Stimulated activated CD8-positive, alpha-beta memory T cell treated with anti-CD3 and anti-CD28 coated beads, Interleukin-7, amount 100 ng/mL, for 4 hours (primary cell): ENCODE measurements at regions not wholly inside any gene's neighbourhood (a gene's known extent, or its start where the extent isn't known, plus 50 kb on each side); places are given as distances from the start of the nearest gene placed in this dataset.

Experiments
- DNase-seq, 2 donors: peaks; one replicate each; pipeline ENCODE4 v3.0.0-alpha.2; 2020; ENCODE audit warnings: low read depth in 2 of 2

DNA sequence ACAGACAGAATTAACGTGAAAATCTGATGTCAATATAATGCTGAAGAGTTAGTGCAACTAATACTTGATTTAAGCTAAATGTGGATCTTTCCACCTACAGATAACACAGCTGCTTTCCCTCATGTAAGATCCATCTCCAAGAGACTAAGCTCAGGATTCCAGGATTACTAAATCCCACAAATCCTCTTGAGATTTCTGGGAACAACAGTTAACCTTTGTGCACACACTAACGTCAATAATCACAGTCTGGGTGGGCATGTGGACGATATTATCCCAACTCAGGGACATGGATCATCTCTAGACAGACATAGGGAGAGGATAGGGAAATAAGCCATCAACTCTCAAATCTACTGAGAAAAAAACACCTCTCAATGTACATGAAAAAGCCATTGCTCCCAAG lies 432.6 kb downstream of the SATB2 start:
- DNase-seq = no peak

- DNase-seq = no peak
These were observed 433.5 kb downstream of the SATB2 start for GRCh38 chr2:199024224-199024623.

DNA sequence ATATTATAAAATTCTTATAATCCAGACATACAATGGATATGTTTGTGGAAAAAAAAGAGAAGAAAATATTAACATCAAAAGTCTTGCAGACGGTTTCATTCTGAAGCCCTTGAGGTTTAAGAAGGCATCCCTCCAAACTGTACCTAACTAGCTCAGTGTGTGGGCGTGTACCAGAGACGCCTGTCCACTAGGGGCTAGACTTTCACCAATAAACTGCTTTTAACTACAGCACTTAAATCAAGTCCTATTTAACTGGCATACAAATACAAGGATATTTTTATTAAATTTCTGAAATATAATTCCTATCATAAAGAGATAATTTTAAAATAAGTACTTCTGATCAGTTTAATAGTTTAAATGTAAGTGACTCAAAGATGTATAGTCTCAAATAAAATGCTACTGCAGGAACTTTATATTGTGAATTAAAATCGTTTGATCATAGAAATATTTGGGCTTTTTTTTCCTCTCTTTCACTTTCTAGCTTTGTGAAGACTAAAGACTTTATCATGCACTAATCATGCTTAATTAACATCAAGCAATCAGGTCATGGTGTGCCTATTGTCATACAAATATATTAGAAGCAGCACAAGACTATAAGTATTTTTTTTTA lies 437.7 kb downstream of the SATB2 start:
- DNase-seq = no peak

DNA sequence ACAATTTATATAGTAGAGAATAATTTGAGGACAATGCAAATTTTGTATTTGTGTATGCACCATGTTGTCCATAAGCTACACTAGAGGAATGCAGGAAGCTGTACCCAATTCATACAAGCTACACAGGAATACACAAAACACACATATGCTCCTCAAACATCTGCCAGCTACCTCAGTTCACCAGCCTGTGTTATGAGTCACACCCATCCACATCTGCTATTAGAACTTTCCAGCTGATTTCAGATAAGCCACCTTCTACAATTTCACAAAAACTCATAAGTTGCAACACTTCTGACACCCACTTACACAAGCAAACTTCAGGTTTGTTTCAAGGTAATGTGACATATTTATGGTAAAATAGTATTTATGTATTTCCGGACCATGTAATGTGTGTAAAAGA lies 438.9 kb downstream of the SATB2 start:
- no peak for DNase-seq

DNA sequence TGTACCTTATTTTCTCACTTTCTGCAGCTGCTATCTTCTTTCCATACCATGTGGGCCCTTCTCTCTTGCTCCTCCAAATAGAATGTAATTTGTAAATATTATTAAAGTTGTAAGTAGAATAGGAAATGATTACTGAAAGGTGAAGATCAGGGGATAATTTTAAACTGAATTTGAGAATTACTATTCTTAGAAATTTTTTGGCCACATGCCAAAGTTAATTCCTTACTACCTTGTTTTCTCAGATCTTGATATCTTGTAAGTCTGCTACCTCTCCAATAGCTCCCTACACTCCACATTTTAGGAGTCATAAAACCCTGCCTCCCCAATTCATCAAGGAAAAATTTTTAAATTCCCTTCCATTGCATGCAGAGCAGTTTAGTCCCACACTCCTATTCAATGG lies 442.7 kb downstream of the SATB2 start:
- DNase-seq = no peak

DNA sequence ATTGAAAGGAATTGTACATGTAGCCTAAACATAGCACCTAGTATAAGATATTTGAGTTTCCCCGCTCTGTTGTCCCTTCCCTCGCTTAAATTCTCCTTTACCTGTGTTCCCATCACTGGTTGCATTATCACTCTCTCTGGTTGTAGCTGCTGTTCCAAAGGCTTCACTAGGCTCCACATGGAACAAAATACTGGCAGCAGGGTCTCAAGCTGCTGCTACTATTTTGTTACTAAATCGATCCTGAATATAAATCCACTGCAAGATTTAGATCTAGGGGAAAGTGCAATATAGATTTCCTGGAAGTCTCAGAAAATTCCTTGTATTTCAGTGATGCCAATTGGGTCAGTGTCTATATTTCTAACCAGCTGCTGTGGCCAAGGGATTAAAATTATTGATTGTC lies 443.5 kb downstream of the SATB2 start:
- no peak for DNase-seq

GRCh38 chr2:199011908-199012307 lies 445.8 kb downstream of the SATB2 start:
- DNase-seq = no peak

DNA sequence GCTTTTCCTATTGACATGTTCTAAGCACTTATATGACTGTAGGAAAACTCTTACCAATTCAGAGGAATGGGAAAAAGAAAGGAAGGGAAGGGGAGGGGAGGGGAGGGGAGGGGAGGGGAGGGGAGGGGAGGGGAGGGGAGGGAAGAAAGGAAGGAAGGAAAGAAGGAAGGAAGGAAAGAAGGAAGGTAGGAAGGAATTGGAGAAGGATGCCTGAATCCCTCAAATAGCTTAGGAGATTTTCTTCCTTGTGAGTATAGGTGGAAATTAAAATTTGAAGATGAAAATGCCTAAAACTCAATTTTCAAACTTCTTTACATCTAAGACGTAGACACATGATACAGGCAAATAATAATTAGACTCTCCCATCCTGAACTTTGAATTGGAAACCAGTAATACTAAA lies 463.1 kb downstream of the SATB2 start:
- no peak for DNase-seq

- no peak for DNase-seq
These were observed 466.3 kb downstream of the SATB2 start for GRCh38 chr2:198991431-198991830.

- DNase-seq = no peak
These were observed 482.0 kb downstream of the SATB2 start for GRCh38 chr2:198975779-198976178.

DNA sequence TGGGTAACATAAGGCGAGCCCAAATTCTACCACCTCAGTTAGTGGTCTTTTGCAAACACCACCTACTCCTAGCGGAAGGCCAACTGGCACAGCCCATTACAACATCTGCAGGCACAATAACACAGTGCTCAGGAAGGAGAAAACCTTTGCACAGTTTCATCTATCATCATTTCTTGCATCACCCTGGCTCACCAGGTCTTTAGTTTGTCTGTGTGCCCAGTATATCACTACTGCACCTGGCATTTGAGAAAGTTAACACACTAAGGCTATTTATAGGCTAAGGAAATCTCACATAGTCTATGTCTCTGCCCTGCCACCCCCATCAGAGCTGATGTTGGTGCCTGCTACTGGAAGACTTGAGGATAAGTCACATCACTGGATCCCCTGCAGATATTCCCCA lies 484.0 kb downstream of the SATB2 start:
- no peak for DNase-seq

DNA sequence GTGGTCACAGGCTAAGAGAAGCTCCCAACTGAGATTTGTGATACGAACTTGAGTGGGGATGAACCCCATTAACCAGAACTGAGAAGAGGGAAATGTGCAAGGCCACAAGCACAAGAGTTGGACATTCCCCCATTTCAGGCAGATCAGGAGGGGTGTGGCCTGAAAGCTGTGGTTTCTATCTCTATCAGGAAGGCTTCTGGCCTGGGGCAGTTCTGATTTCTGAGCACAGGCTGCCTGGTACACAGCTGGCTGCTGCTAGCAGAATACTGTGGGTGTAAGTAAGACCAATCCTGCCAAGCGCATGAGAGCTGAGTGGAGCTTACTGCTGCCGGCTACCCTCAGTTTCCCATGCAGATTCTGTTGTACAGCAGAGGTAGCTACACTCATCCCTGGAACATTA lies 484.6 kb downstream of the SATB2 start:
- no peak for DNase-seq

DNA sequence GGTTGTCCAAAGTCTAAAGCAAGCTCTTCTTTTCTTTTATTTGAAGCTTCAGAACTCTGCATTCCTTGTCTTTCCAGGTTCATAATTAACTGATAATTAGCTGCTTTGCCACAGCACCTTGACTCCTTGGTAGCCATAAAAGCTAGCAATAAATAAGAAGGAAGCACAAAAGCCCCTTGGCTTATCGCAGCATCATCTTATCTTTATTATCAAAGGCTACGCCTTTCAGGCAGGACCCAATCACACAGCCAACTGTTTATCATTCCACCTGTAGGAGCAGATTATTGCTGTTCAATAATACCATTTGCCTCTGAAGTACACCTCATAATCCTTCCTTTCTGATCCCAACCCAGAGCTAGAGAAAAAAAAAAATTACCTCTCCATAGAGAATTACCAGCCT lies 489.2 kb downstream of the SATB2 start:
- DNase-seq = no peak

GRCh38 chr2:198966269-198966668 lies 491.5 kb downstream of the SATB2 start:
- DNase-seq = no peak

- DNase-seq = no peak
These were observed 496.2 kb downstream of the SATB2 start for GRCh38 chr2:198961547-198961946.

DNA sequence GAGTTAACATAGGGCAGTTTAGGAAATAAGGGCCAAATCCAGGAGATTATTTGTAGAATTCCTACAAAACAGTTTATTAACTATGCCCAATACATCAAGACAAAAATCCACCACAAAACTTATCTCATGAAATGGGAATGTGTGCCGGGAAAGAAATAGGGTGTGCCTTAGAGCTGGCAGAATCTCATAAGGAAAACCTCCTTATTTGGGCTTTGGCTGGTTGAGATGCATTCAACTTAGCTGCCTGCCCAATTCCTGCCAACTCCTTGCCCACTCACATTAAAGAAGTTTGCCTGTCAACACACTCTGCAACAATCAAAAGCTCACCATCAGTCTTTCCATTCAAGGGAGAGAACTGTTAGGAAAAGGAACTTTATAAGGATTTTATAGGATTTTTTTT lies 500.6 kb downstream of the SATB2 start:
- DNase-seq = no peak

- no peak for DNase-seq
These were observed 504.4 kb downstream of the SATB2 start for GRCh38 chr2:198953328-198953727.

- no peak for DNase-seq
These were observed 506.9 kb downstream of the SATB2 start for GRCh38 chr2:198950803-198951202.

DNA sequence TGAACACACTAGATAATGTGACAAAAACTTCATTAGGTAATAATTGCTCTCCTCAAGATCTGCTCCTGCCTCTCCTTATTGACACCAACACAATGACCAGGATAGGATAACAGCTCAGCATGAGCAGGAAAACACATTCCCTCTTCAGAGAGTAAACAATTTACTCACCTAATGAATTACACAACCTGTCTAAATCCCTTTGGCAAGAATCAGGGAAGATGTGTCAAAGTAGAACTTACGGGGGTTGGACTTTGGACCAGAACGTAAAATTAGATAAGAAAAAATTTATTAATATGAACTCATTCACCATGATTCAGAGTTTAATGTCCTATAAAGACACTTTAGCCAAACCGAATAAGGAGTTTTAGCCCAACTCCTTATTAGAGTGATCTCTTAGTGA lies 512.2 kb downstream of the SATB2 start:
- no peak for DNase-seq

- no peak for DNase-seq
These were observed 527.6 kb downstream of the SATB2 start for GRCh38 chr2:198930170-198930569.

GRCh38 chr2:198928026-198928425 lies 529.7 kb downstream of the SATB2 start:
- no peak for DNase-seq

DNA sequence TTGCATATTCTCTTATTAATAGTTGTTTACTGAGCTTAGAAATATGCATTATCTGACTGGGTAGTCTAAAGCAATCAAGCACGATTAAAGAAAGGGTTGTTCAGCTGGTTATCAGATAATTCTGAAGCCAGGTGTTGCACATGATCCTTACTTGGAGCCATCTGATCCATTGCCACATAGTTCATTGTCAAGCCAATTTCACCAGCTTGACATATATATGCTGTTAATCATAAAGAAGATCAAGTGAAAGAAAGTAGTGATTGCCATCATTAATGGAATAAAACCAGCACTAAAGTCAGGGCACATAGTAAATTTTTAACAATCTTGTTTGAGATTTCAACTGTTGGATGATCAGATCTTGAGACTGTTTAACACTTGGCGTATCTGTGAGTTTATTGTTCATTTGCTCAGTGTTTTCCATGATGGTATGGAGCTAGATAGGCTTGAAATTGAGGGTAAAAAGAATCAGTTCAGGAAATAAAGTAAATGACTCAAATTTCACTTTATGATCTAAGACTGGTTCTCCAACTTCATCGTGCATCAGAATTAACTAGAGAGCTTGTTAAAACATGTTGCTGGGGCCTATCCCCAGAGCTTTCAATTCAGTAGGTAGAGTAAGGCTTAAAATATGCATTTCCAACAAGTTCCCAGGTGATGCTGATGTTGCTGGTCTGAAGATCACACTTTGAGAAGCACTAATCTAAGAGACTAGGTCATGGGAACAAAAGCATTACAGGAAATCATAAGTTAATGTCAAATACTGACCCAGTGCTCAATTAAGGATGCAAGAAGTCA lies 539.6 kb downstream of the SATB2 start:
- DNase-seq = no peak

DNA sequence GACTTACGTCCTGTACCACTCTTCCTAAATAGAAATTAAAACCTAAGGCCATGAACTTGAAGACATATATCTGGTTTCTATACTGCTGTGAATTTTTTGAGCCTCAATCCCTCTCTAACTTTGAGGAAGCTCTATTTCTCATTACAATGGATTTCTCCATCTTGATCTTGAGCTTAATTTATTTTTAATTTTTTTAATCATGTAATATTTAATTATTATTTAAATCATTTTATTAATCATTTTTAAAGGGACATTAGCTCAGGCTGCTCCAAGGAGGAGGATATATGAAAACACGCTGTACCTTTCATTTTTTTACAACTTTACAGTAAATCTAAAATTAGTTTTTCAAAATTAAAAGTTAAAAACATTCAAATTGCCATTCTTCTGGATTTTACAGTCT lies 540.5 kb downstream of the SATB2 start:
- no peak for DNase-seq
